CD14-positive monocyte (primary cell): ENCODE measurements at regions not wholly inside any gene's neighbourhood (a gene's known extent, or its start where the extent isn't known, plus 50 kb on each side); places are given as distances from the start of the nearest gene placed in this dataset.
"Not testable (repeated sequence)": the region's sequence is repeated elsewhere in the genome, so short reads cannot be mapped to it uniquely, and the experiment has no call there.

ENCODE experiments used
- DNase-seq, 3 donors: peaks; one replicate each; pipeline ENCODE4 v3.0.0-alpha.2; 2011 to 2022
- H2AFZ ChIP-seq: 2 replicates; pipeline ENCODE4 v1.6.0; 2012; ENCODE audit warnings: mild to moderate bottlenecking, low read depth, low read length, inconsistent platforms; ENCODE audit not compliant: insufficient read depth, poor library complexity, severe bottlenecking
- H3K27ac ChIP-seq, 2 donors: 1 replicate in 1 of 2; 2 replicates in 1 of 2; pipeline ENCODE4 v1.5.1; 2012 to 2013; ENCODE audit warnings: low read length in 2 of 2, control low read depth in 1 of 2, inconsistent platforms in 1 of 2, low read depth in 1 of 2, mild to moderate bottlenecking in 1 of 2
- H3K27me3 ChIP-seq, 2 donors: one replicate each; pipeline versions ENCODE4 v1.6.0 to v1.6.1; 2011 to 2013; ENCODE audit warnings: low read length in 2 of 2; ENCODE audit not compliant: control insufficient read depth in 2 of 2, insufficient read depth in 2 of 2
- H3K36me3 ChIP-seq, 2 donors: replicated peaks in 1 of 2; 1 replicate in 1 of 2; 2 replicates in 1 of 2; pipeline versions ENCODE4 v1.5.1 to v1.6.1; 2012 to 2013; ENCODE audit warnings: low read length in 2 of 2, control low read depth in 1 of 2, inconsistent platforms in 1 of 2, mild to moderate bottlenecking in 1 of 2; ENCODE audit not compliant: insufficient read depth in 2 of 2, control insufficient read depth in 1 of 2
- H3K4me1 ChIP-seq, 2 donors: 1 replicate in 1 of 2; 2 replicates in 1 of 2; pipeline versions ENCODE4 v1.5.1 to v1.6.1; 2012 to 2013; ENCODE audit warnings: low read length in 2 of 2, control low read depth in 1 of 2, inconsistent platforms in 1 of 2, mild to moderate bottlenecking in 1 of 2, moderate library complexity in 1 of 2; ENCODE audit not compliant: insufficient read depth in 2 of 2, control insufficient read depth in 1 of 2
- H3K4me2 ChIP-seq: replicated peaks from 2 replicates; pipeline ENCODE3; 2012; ENCODE audit warnings: low read length, moderate library complexity, mild to moderate bottlenecking; ENCODE audit not compliant: poor library complexity, severe bottlenecking; ENCODE audit errors: extremely low read depth
- H3K4me3 ChIP-seq, 3 experiments: fragments of 200-600 bp in 1 of 3; sonication (generic) in 1 of 3; replicated peaks in 1 of 3; 1 replicate in 2 of 3; 2 replicates in 1 of 3; pipeline ENCODE4 v1.5.1; 2011 to 2013; ENCODE audit warnings: low read length in 3 of 3, mild to moderate bottlenecking in 3 of 3, control low read depth in 2 of 3, low read depth in 2 of 3, inconsistent platforms in 1 of 3, moderate library complexity in 1 of 3
- H3K79me2 ChIP-seq: 2 replicates; pipeline ENCODE4 v1.6.0; 2012; ENCODE audit warnings: mild to moderate bottlenecking, control low read depth, inconsistent platforms, low read length, moderate library complexity; ENCODE audit not compliant: insufficient read depth
- H3K9ac ChIP-seq: 2 replicates; pipeline ENCODE4 v1.6.0; 2017; ENCODE audit warnings: low read length, mild to moderate bottlenecking; ENCODE audit not compliant: insufficient read depth, poor library complexity, severe bottlenecking
- H3K9me3 ChIP-seq, 2 donors: replicated peaks in 1 of 2; 1 replicate in 1 of 2; 2 replicates in 1 of 2; pipeline versions ENCODE4 v1.5.1 to v1.6.1; 2012 to 2013; ENCODE audit warnings: low read length in 2 of 2, control low read depth in 1 of 2; ENCODE audit not compliant: control insufficient read depth in 1 of 2, insufficient read depth in 1 of 2
- H4K20me1 ChIP-seq: 2 replicates; pipeline ENCODE4 v1.6.0; 2012; ENCODE audit warnings: mild to moderate bottlenecking, low read length, control low read depth, moderate library complexity; ENCODE audit not compliant: insufficient read depth
- H3K27ac Mint-ChIP-seq, 7 donors: one replicate each; pipeline ENCODE4 v1.8.0; 2020; ENCODE audit warnings: mild to moderate bottlenecking in 7 of 7, mixed read lengths in 7 of 7, moderate library complexity in 6 of 7, inconsistent platforms in 2 of 7
- H3K27me3 Mint-ChIP-seq, 3 donors: one replicate each; pipeline ENCODE4 v1.8.0; 2021 to 2022; ENCODE audit warnings: low read depth in 3 of 3, mild to moderate bottlenecking in 3 of 3, mixed read lengths in 3 of 3, moderate library complexity in 3 of 3, inconsistent platforms in 1 of 3
- H3K36me3 Mint-ChIP-seq, 2 donors: one replicate each; pipeline ENCODE4 v1.8.0; 2020; ENCODE audit warnings: mixed read lengths in 2 of 2, inconsistent platforms in 1 of 2, mild to moderate bottlenecking in 1 of 2
- H3K4me1 Mint-ChIP-seq: one replicate; pipeline ENCODE4 v1.8.0; 2020; ENCODE audit warnings: mild to moderate bottlenecking, mixed read lengths
- H3K4me3 Mint-ChIP-seq, 2 donors: one replicate each; pipeline ENCODE4 v1.8.0; 2020; ENCODE audit warnings: mild to moderate bottlenecking in 2 of 2, mixed read lengths in 2 of 2, moderate library complexity in 1 of 2
- H3K9me3 Mint-ChIP-seq, 7 donors: one replicate each; pipeline ENCODE4 v1.8.0; 2020 to 2022; ENCODE audit warnings: mixed read lengths in 7 of 7, mild to moderate bottlenecking in 6 of 7, moderate library complexity in 6 of 7, inconsistent platforms in 2 of 7
- WGBS: methylation state at CpG from one replicate; pipeline ENCODE4 v1.1.5; 2013; ENCODE audit warnings: missing lambda C conversion rate; ENCODE audit not compliant: insufficient coverage; 5-methylcytosine and 5-hydroxymethylcytosine counted together
- intact Hi-C, 2 donors: fragments of 100-400 bp; cut with micrococcal nuclease; formaldehyde crosslinking; loops; one replicate each; pipeline versions ENCODE4 v1.15.0 to v1.15.1; 2023
- TF ChIP-seq, protein P1 (sequence below): fragments of 200-600 bp; IDR thresholded peaks from one replicate; pipeline ENCODE4 v1.8.0; 2022; ENCODE audit warnings: antibody characterized with exemption, mild to moderate bottlenecking

DNA sequence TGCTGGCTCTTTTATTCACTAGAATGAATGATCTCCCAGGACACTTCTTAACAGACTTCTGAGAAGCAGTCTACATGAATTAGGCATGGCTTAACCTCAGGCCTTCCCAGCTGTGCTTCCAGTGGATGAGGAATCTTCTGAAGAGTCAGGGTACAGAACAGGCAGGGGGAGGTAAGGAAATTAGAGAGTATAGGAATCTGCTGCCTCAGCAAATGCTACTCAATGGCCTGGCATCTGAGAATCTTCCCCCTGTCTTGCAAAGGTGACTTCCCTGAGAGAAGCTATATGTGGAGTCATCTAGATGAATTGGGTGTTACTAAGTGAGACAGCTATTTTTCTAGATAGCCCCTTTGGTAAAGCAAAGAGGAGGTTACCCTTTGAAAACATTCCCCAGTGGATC is 496.2 kb upstream of the CCDC196 start:
- peaks cover 0 to 4% (median 0%) of the 10 kb centered on the region in 3 donors for H3K27me3 Mint-ChIP-seq

DNA sequence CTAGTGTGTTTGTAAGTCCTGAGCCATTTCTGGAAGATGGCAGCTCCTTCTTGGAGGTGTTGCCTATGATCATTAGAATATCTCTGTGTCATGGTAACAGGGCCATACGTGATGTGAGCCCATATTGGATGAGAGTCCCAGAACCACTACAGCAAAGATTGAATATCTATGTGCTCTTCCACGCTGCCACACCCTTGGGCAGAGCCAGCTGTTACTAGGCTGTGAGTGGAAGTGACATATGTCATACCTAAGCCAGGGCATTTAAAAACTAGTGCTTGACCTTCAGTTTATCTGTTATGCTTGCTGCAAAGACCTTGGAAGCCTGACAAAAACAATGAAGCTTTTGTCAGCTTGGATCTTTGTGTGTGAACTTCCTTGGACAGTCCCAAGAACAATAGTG is 495.1 kb upstream of the CCDC196 start:
- H3K4me3 ChIP-seq, result no peak overlapping the region
- H3K9me3 ChIP-seq, result peaks cover 5 to 14% of the 10 kb centered on the region in 2 donors
- no peak overlapping the region for H3K4me2 ChIP-seq
- Mint-ChIP-seq H3K27ac (no peak overlapping the region), H3K9me3 (peaks cover 8 to 34% (median 10%) of the 10 kb centered on the region in 7 donors), H3K4me1 (peaks cover 4% of the 10 kb centered on the region), H3K36me3 (no peaks in the 10 kb centered on the region), H3K27me3 (peaks cover 0 to 5% (median 3%) of the 10 kb centered on the region in 3 donors), H3K4me3 (no peak overlapping the region)
- H4K20me1 ChIP-seq, result no peaks in the 10 kb centered on the region
- no peak overlapping the region for H3K9ac ChIP-seq
- no peak for DNase-seq
- H3K27ac ChIP-seq, result no peak overlapping the region
- no peaks in the 10 kb centered on the region for H3K27me3 ChIP-seq
- intact Hi-C loops, result no loop called here
- no peaks in the 10 kb centered on the region for H3K4me1 ChIP-seq
- WGBS, result no CpG with 5 or more reads among the region's 2 CpGs
- H2AFZ ChIP-seq, result no peak overlapping the region
- no peaks in the 10 kb centered on the region for H3K36me3 ChIP-seq
- no peaks in the 10 kb centered on the region for H3K79me2 ChIP-seq
- TF ChIP-seq, protein P1, sequence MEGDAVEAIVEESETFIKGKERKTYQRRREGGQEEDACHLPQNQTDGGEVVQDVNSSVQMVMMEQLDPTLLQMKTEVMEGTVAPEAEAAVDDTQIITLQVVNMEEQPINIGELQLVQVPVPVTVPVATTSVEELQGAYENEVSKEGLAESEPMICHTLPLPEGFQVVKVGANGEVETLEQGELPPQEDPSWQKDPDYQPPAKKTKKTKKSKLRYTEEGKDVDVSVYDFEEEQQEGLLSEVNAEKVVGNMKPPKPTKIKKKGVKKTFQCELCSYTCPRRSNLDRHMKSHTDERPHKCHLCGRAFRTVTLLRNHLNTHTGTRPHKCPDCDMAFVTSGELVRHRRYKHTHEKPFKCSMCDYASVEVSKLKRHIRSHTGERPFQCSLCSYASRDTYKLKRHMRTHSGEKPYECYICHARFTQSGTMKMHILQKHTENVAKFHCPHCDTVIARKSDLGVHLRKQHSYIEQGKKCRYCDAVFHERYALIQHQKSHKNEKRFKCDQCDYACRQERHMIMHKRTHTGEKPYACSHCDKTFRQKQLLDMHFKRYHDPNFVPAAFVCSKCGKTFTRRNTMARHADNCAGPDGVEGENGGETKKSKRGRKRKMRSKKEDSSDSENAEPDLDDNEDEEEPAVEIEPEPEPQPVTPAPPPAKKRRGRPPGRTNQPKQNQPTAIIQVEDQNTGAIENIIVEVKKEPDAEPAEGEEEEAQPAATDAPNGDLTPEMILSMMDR, result no peak

More for the DNA sequence above, 496.2 kb upstream of the CCDC196 start:
- H2AFZ ChIP-seq, result no peak overlapping the region
- peaks cover 4% of the 10 kb centered on the region for H3K4me1 Mint-ChIP-seq
- H3K9me3 ChIP-seq, result peaks cover 5 to 14% of the 10 kb centered on the region in 2 donors
- no peaks in the 10 kb centered on the region for H3K79me2 ChIP-seq
- no peak overlapping the region for H3K27ac Mint-ChIP-seq
- DNase-seq, result no peak
- no peak overlapping the region for H3K9ac ChIP-seq
- no peak overlapping the region for H3K4me2 ChIP-seq
- H3K9me3 Mint-ChIP-seq, result peaks cover 6 to 34% (median 11%) of the 10 kb centered on the region in 7 donors
- H3K36me3 ChIP-seq, result no peaks in the 10 kb centered on the region
- no peak overlapping the region for H3K4me3 ChIP-seq
- no peak overlapping the region for H3K27ac ChIP-seq
- H3K4me1 ChIP-seq, result no peaks in the 10 kb centered on the region
- H3K36me3 Mint-ChIP-seq, result no peaks in the 10 kb centered on the region
- H3K4me3 Mint-ChIP-seq, result no peak overlapping the region
- H4K20me1 ChIP-seq, result no peaks in the 10 kb centered on the region
- TF ChIP-seq, protein P1, result no peak
- intact Hi-C loops, result no loop called here
- no peaks in the 10 kb centered on the region for H3K27me3 ChIP-seq

DNA sequence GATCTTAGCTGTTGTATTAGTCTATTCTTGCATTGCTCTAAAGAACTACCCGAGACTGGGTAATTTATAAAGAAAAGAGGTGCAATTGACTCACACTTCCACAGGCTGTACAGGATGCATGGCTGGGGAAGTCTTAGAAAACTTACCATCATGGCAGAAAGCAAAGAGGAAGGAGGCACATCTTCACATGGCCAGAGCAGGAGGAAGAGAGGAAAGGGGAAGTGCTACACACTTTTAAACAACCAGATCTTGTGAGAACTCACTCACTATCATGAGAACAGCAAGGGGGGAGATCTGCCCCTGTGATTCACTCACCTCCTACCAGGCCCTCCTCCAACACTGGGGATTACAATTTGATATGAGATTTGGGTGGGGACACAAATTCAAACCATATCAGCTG is 494.2 kb upstream of the CCDC196 start:
- Mint-ChIP-seq H3K9me3 (peaks cover 8 to 38% (median 10%) of the 10 kb centered on the region in 7 donors), H3K27ac (peak overlapping the region in 1 of 7 donors; percentile 21)
- H3K4me3 ChIP-seq, H3K4me3 Mint-ChIP-seq, H3K4me1 ChIP-seq, H3K27me3 ChIP-seq, H3K4me2 ChIP-seq, H3K9ac ChIP-seq, H3K36me3 Mint-ChIP-seq, H3K27ac ChIP-seq, H3K4me1 Mint-ChIP-seq, H2AFZ ChIP-seq, H3K27me3 Mint-ChIP-seq, H3K79me2 ChIP-seq, H4K20me1 ChIP-seq, H3K36me3 ChIP-seq, intact Hi-C loops: not testable (repeated sequence)
- WGBS, result no CpG with 5 or more reads among the region's 1 CpG
- peak in 1 of 3 donors; percentile 4 for DNase-seq
- H3K9me3 ChIP-seq, result peaks cover 5 to 14% of the 10 kb centered on the region in 2 donors
